ENCODE measurements at regions not wholly inside any gene's neighbourhood (a gene's known extent, or its start where the extent isn't known, plus 50 kb on each side); places are given as distances from the start of the nearest gene placed in this dataset.
"Not testable (repeated sequence)": the region's sequence is repeated elsewhere in the genome, so short reads cannot be mapped to it uniquely, and the experiment has no call there.

DNA sequence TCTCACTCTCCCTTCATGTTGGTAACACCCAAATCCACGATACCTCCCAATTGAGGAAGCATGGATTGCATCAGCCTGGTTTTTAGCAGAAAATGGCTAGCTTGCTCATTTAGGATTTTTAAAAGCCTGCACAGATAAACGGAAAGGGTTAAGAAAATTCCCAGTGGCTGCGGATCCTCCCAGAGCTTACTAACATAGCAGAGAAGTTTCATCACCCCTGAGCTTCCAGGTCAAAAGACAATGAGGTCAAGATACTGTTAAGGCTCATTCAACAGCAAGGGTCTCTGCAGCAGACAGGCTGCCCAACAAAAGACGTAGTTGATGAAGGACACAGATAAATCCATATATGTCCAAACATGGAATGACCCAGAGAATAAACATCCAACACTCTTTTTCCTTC is 220.2 kb downstream of the ASMT start:
- H3K27ac ChIP-seq: no peak overlapping the region
- no peaks in the 10 kb centered on the region for H3K27me3 ChIP-seq
- no peak for DNase-seq
- intact Hi-C loops (cut with DNase I): no loop called here
- no peaks in the 10 kb centered on the region for H3K4me1 ChIP-seq
- TF ChIP-seq POLR2A (IDR thresholded peaks at IDR 0.05): no peak
- TF ChIP-seq CTCF (IDR thresholded peaks at IDR 0.05): no peak
- no peak for ATAC-seq
- H3K36me3 ChIP-seq: no peaks in the 10 kb centered on the region
- WGBS (ENCODE audit: insufficient coverage, low coverage, low lambda C conversion rate, missing lambda C conversion rate): 26% methylated on average over 4 of the region's 4 CpGs
- H3K4me3 ChIP-seq: no peak overlapping the region
- no peaks in the 10 kb centered on the region for H3K9me3 ChIP-seq

DNA sequence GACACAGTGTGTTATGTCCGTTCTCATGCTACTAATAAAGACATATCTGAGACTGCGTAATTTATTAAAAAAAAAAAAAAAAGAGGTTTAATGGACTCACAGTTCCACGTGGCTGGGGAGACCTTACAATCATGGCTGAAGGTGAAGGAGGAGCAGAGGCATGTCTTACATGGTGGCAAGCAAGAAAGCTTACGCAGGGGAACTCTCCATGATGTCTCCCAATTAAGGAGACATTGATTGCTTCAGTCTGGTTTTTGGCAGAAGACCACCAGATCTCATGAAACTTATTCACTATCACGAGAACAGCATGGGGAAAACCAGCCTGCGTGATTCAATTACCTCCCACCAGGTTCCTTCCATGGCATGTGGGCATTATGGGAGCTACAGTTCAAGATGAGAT is 221.8 kb downstream of the ASMT start:
- 72% methylated on average over 5 of the region's 6 CpGs for WGBS (ENCODE audit: insufficient coverage, low coverage, low lambda C conversion rate, missing lambda C conversion rate)
- TF ChIP-seq POLR2A (IDR thresholded peaks at IDR 0.05) (no peak), CTCF (IDR thresholded peaks at IDR 0.05) (no peak)
- Histone ChIP-seq H3K4me1 (no peaks in the 10 kb centered on the region), H3K27ac (no peak overlapping the region), H3K27me3 (no peaks in the 10 kb centered on the region), H3K9me3 (no peaks in the 10 kb centered on the region), H3K36me3 (no peaks in the 10 kb centered on the region), H3K4me3 (no peak overlapping the region)
- no peak for ATAC-seq
- no peak for DNase-seq
- intact Hi-C loops (cut with DNase I): no loop called here

- 55% methylated on average over 1 of the region's 7 CpGs for WGBS (ENCODE audit: insufficient coverage, low coverage, low lambda C conversion rate, missing lambda C conversion rate)
- intact Hi-C loops (cut with DNase I): no loop called here
- H3K9me3 ChIP-seq: no peaks in the 10 kb centered on the region
- H3K27me3 ChIP-seq: no peaks in the 10 kb centered on the region
- H3K36me3 ChIP-seq: no peaks in the 10 kb centered on the region
- H3K4me1 ChIP-seq: no peaks in the 10 kb centered on the region
- TF ChIP-seq POLR2A (IDR thresholded peaks at IDR 0.05): no peak
- TF ChIP-seq CTCF (IDR thresholded peaks at IDR 0.05): no peak
- H3K27ac ChIP-seq: no peak overlapping the region
- no peak overlapping the region for H3K4me3 ChIP-seq
- DNase-seq (peak in 1 of 3 donors; percentile 14), ATAC-seq (no peak)
These were observed 226.9 kb downstream of the ASMT start for GRCh38 chrX:1841746-1842145.

DNA sequence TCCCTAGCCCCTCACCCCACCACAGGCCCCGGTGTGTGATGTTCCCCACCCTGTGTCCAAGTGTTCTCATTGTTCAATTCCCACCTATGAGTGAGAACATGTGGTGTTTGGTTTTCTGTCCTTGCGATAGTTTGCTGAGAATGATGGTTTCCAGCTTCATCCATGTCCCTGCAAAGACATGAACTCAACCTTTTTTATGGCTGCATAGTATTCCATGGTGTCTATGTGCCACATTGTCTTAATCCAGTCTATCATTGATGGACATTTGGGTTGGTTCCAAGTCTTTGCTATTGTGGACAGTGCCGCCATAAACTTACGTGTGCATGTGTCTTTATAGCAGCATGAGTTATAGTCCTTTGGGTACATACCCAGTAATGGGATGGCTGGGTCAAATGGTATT is 232.1 kb downstream of the ASMT start:
- H3K27ac ChIP-seq; intact Hi-C loops (cut with DNase I); H3K9me3 ChIP-seq; ATAC-seq; DNase-seq; H3K4me1 ChIP-seq; H3K4me3 ChIP-seq; H3K27me3 ChIP-seq; H3K36me3 ChIP-seq: not testable (repeated sequence)
- WGBS (ENCODE audit: insufficient coverage, low coverage, low lambda C conversion rate, missing lambda C conversion rate): 95% methylated on average over 4 of the region's 4 CpGs

GRCh38 chrX:1847790-1848189 is 232.9 kb downstream of the ASMT start:
- H3K36me3 ChIP-seq; ATAC-seq; H3K9me3 ChIP-seq; H3K4me3 ChIP-seq; H3K27me3 ChIP-seq; DNase-seq; intact Hi-C loops (cut with DNase I); H3K27ac ChIP-seq; H3K4me1 ChIP-seq: not testable (repeated sequence)
- 54% methylated on average over 2 of the region's 2 CpGs for WGBS (ENCODE audit: insufficient coverage, low coverage, low lambda C conversion rate, missing lambda C conversion rate)

DNA sequence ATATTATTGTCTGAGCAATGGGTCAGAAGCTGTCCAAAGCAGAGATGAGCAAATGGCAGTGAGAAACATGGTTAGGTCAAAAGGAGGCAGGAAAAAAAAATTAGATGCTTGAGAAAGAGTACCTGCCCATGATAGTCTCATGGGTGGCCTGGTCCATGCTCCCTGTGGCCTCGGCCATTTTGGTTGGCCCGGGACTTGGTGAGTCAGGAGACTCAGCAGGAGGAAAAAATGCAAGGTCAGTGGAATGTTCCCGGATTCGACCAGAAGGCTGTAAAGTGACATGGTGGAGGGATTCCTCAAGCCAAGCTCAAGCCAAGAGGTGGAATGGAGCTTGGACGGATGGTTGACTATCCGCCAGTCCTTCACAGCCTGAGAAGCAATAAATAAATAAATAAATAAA is 236.7 kb downstream of the ASMT start:
- no peaks in the 10 kb centered on the region for H3K9me3 ChIP-seq
- 55% methylated on average over 5 of the region's 6 CpGs for WGBS (ENCODE audit: insufficient coverage, low coverage, low lambda C conversion rate, missing lambda C conversion rate)
- no peak for DNase-seq
- TF ChIP-seq CTCF (IDR thresholded peaks at IDR 0.05) (no peak), POLR2A (IDR thresholded peaks at IDR 0.05) (no peak)
- no peak overlapping the region for H3K4me3 ChIP-seq
- intact Hi-C loops (cut with DNase I): no loop called here
- ATAC-seq: no peak
- H3K36me3 ChIP-seq: no peaks in the 10 kb centered on the region
- no peaks in the 10 kb centered on the region for H3K27me3 ChIP-seq
- no peak overlapping the region for H3K27ac ChIP-seq
- no peaks in the 10 kb centered on the region for H3K4me1 ChIP-seq
